ENCODE measurements at regions not wholly inside any gene's neighbourhood (a gene's known extent, or its start where the extent isn't known, plus 50 kb on each side); places are given as distances from the start of the nearest gene placed in this dataset.

- no peak for DNase-seq (ENCODE audit: low spot score)
These were observed 133.0 kb downstream of the ASB7 start for GRCh38 chr15:100735129-100736053.

- no peak for DNase-seq (ENCODE audit: low spot score)
These were observed 134.8 kb downstream of the ASB7 start for GRCh38 chr15:100737214-100737613.

GRCh38 chr15:100738614-100739013 is 136.2 kb downstream of the ASB7 start:
- no peak for DNase-seq (ENCODE audit: low spot score)

GRCh38 chr15:100740138-100740537 is 137.7 kb downstream of the ASB7 start:
- no peak for DNase-seq (ENCODE audit: low spot score)

- DNase-seq (ENCODE audit: low spot score): no peak
These were observed 128.0 kb upstream of the ALDH1A3 start for GRCh38 chr15:100751585-100751984.

GRCh38 chr15:100753503-100753902 is 126.1 kb upstream of the ALDH1A3 start:
- no peak for DNase-seq (ENCODE audit: low spot score)

GRCh38 chr15:100757661-100758060 is 122.0 kb upstream of the ALDH1A3 start:
- DNase-seq (ENCODE audit: low spot score): no peak

- no peak for DNase-seq (ENCODE audit: low spot score)
These were observed 121.1 kb upstream of the ALDH1A3 start for GRCh38 chr15:100758555-100758954.

GRCh38 chr15:100759106-100759505 is 120.5 kb upstream of the ALDH1A3 start:
- DNase-seq (ENCODE audit: low spot score): no peak

GRCh38 chr15:100759698-100760356 is 119.8 kb upstream of the ALDH1A3 start:
- no peak for DNase-seq (ENCODE audit: low spot score)

GRCh38 chr15:100760357-100760903 is 119.2 kb upstream of the ALDH1A3 start:
- DNase-seq (ENCODE audit: low spot score): no peak

- DNase-seq (ENCODE audit: low spot score): no peak
These were observed 118.2 kb upstream of the ALDH1A3 start for GRCh38 chr15:100761290-100761935.

- no peak for DNase-seq (ENCODE audit: low spot score)
These were observed 117.3 kb upstream of the ALDH1A3 start for GRCh38 chr15:100762289-100762688.

GRCh38 chr15:100762913-100763834 is 116.5 kb upstream of the ALDH1A3 start:
- DNase-seq (ENCODE audit: low spot score): no peak

- peak; percentile 60 for DNase-seq (ENCODE audit: low spot score)
These were observed 115.5 kb upstream of the ALDH1A3 start for GRCh38 chr15:100763835-100764750.

GRCh38 chr15:100764778-100765466 is 114.7 kb upstream of the ALDH1A3 start:
- no peak for DNase-seq (ENCODE audit: low spot score)

GRCh38 chr15:100765467-100766241 is 114.0 kb upstream of the ALDH1A3 start:
- peak; percentile 1 for DNase-seq (ENCODE audit: low spot score)

GRCh38 chr15:100766243-100767000 is 113.2 kb upstream of the ALDH1A3 start:
- DNase-seq (ENCODE audit: low spot score): peak; percentile 55
